Vagina (tissue), 2 donors: ENCODE measurements at regions not wholly inside any gene's neighbourhood (a gene's known extent, or its start where the extent isn't known, plus 50 kb on each side); places are given as distances from the start of the nearest gene placed in this dataset.

ENCODE experiments used
- POLR2A ChIP-seq, 2 donors: fragments of 450-650 bp; IDR thresholded peaks; one replicate each; pipeline ENCODE4 v1.6.1; 2017; ENCODE audit warnings: antibody characterized with exemption in 2 of 2, mild to moderate bottlenecking in 2 of 2, moderate library complexity in 2 of 2
- POLR2AphosphoS5 ChIP-seq, 2 donors: sonication (generic); formaldehyde crosslinking; IDR thresholded peaks; one replicate each; pipeline ENCODE4 v1.9.0; 2017; ENCODE audit warnings: antibody characterized with exemption in 2 of 2, mild to moderate bottlenecking in 2 of 2, low read depth in 1 of 2; ENCODE audit not compliant: insufficient read depth in 1 of 2
- TF ChIP-seq, protein P1 (sequence below), 3 experiments: fragments of 450-650 bp in 2 of 3; fragments of 200-600 bp in 1 of 3; sonication (generic) in 1 of 3; IDR thresholded peaks; one replicate each; pipeline ENCODE4 v1.5.1; 2017 to 2019; ENCODE audit warnings: antibody characterized with exemption in 3 of 3, mild to moderate bottlenecking in 2 of 3, moderate library complexity in 2 of 3

DNA sequence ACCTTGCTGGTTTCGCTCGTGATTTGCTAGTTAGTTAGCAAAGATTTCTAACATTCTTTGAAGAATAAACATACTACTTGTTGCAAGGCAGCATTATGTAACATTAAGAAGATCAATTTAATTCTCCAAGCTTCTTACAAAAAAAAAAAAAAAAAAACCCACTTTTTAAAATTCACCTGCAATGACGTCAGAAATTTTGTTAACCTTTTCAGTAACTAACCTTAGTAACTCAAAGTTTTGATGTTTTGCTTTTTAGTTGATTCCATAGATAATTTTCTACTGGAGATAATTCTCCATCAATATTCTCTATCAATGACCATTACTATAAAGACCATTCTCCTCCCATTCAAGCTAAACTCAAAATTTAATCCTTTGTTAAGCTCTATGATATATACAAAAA, 491.8 kb upstream of the TBL1XR1 start:
- TF ChIP-seq POLR2A (IDR thresholded peaks at IDR 0.05) (no peak), POLR2AphosphoS5 (IDR thresholded peaks at IDR 0.05; ENCODE audit: insufficient read depth in 1 of 2, low read depth in 1 of 2) (no peak)
- TF ChIP-seq, protein P1, sequence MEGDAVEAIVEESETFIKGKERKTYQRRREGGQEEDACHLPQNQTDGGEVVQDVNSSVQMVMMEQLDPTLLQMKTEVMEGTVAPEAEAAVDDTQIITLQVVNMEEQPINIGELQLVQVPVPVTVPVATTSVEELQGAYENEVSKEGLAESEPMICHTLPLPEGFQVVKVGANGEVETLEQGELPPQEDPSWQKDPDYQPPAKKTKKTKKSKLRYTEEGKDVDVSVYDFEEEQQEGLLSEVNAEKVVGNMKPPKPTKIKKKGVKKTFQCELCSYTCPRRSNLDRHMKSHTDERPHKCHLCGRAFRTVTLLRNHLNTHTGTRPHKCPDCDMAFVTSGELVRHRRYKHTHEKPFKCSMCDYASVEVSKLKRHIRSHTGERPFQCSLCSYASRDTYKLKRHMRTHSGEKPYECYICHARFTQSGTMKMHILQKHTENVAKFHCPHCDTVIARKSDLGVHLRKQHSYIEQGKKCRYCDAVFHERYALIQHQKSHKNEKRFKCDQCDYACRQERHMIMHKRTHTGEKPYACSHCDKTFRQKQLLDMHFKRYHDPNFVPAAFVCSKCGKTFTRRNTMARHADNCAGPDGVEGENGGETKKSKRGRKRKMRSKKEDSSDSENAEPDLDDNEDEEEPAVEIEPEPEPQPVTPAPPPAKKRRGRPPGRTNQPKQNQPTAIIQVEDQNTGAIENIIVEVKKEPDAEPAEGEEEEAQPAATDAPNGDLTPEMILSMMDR (IDR thresholded peaks at IDR 0.05) = no peak
